ENCODE measurements at regions not wholly inside any gene's neighbourhood (a gene's known extent, or its start where the extent isn't known, plus 50 kb on each side); places are given as distances from the start of the nearest gene placed in this dataset.
"Not testable (repeated sequence)": the region's sequence is repeated elsewhere in the genome, so short reads cannot be mapped to it uniquely, and the experiment has no call there.

GRCh38 chr1:19552291-19553010, 67.1 kb upstream of the CAPZB start:
- no peak for TF ChIP-seq CTCF (IDR thresholded peaks at IDR 0.05; ENCODE audit: unreplicated experiment)
- no peaks in the 10 kb centered on the region for H3K4me1 Mint-ChIP-seq (ENCODE audit: unreplicated experiment)
- peak overlapping the region; percentile 7 for H3K4me3 Mint-ChIP-seq (ENCODE audit: unreplicated experiment)
- DNase-seq (ENCODE audit: low spot score): no peak
- no peak overlapping the region for H3K27ac Mint-ChIP-seq (ENCODE audit: unreplicated experiment)
- peaks cover 15% of the 10 kb centered on the region for H3K9me3 Mint-ChIP-seq (ENCODE audit: unreplicated experiment)
- peaks cover 8% of the 10 kb centered on the region for H3K36me3 Mint-ChIP-seq (ENCODE audit: low read depth, unreplicated experiment)
- H3K27me3 Mint-ChIP-seq (ENCODE audit: unreplicated experiment): peaks cover 12% of the 10 kb centered on the region

GRCh38 chr1:19551837-19552236, 66.5 kb upstream of the CAPZB start:
- not testable (repeated sequence) for H3K36me3 Mint-ChIP-seq (ENCODE audit: low read depth, unreplicated experiment); H3K4me3 Mint-ChIP-seq (ENCODE audit: unreplicated experiment); H3K4me1 Mint-ChIP-seq (ENCODE audit: unreplicated experiment); H3K27ac Mint-ChIP-seq (ENCODE audit: unreplicated experiment); DNase-seq (ENCODE audit: low spot score)
- Mint-ChIP-seq H3K27me3 (ENCODE audit: unreplicated experiment) (peaks cover 12% of the 10 kb centered on the region), H3K9me3 (ENCODE audit: unreplicated experiment) (peaks cover 15% of the 10 kb centered on the region)

GRCh38 chr1:19550437-19550836, 65.1 kb upstream of the CAPZB start:
- H3K9me3 Mint-ChIP-seq (ENCODE audit: unreplicated experiment): peaks cover 15% of the 10 kb centered on the region
- H3K27ac Mint-ChIP-seq (ENCODE audit: unreplicated experiment); H3K4me1 Mint-ChIP-seq (ENCODE audit: unreplicated experiment); DNase-seq (ENCODE audit: low spot score); H3K4me3 Mint-ChIP-seq (ENCODE audit: unreplicated experiment): not testable (repeated sequence)
- H3K36me3 Mint-ChIP-seq (ENCODE audit: low read depth, unreplicated experiment): peaks cover 10% of the 10 kb centered on the region
- peaks cover 12% of the 10 kb centered on the region for H3K27me3 Mint-ChIP-seq (ENCODE audit: unreplicated experiment)

- Mint-ChIP-seq H3K27ac (ENCODE audit: unreplicated experiment) (no peak overlapping the region), H3K4me1 (ENCODE audit: unreplicated experiment) (no peaks in the 10 kb centered on the region), H3K9me3 (ENCODE audit: unreplicated experiment) (peaks cover 9% of the 10 kb centered on the region), H3K36me3 (ENCODE audit: low read depth, unreplicated experiment) (peaks cover 11% of the 10 kb centered on the region), H3K4me3 (ENCODE audit: unreplicated experiment) (peak overlapping the region; percentile 42), H3K27me3 (ENCODE audit: unreplicated experiment) (peaks cover 10% of the 10 kb centered on the region)
- no peak for TF ChIP-seq CTCF (IDR thresholded peaks at IDR 0.05; ENCODE audit: unreplicated experiment)
- no peak for DNase-seq (ENCODE audit: low spot score)
Measured at GRCh38 chr1:19547814-19548213, 62.5 kb upstream of the CAPZB start.

GRCh38 chr1:19536519-19536918, 51.2 kb upstream of the CAPZB start:
- Mint-ChIP-seq H3K4me1 (ENCODE audit: unreplicated experiment) (peaks cover 4% of the 10 kb centered on the region), H3K9me3 (ENCODE audit: unreplicated experiment) (no peaks in the 10 kb centered on the region), H3K27ac (ENCODE audit: unreplicated experiment) (no peak overlapping the region), H3K4me3 (ENCODE audit: unreplicated experiment) (no peak overlapping the region), H3K27me3 (ENCODE audit: unreplicated experiment) (peaks cover 2% of the 10 kb centered on the region), H3K36me3 (ENCODE audit: low read depth, unreplicated experiment) (peaks cover 5% of the 10 kb centered on the region)
- TF ChIP-seq CTCF (IDR thresholded peaks at IDR 0.05; ENCODE audit: unreplicated experiment): no peak
- DNase-seq (ENCODE audit: low spot score): no peak

- TF ChIP-seq CTCF (IDR thresholded peaks at IDR 0.05; ENCODE audit: unreplicated experiment): no peak
- H3K4me3 Mint-ChIP-seq (ENCODE audit: unreplicated experiment): no peak overlapping the region
- H3K9me3 Mint-ChIP-seq (ENCODE audit: unreplicated experiment): no peaks in the 10 kb centered on the region
- peaks cover 4% of the 10 kb centered on the region for H3K4me1 Mint-ChIP-seq (ENCODE audit: unreplicated experiment)
- no peak overlapping the region for H3K27ac Mint-ChIP-seq (ENCODE audit: unreplicated experiment)
- H3K36me3 Mint-ChIP-seq (ENCODE audit: low read depth, unreplicated experiment): peaks cover 5% of the 10 kb centered on the region
- peaks cover 2% of the 10 kb centered on the region for H3K27me3 Mint-ChIP-seq (ENCODE audit: unreplicated experiment)
- no peak for DNase-seq (ENCODE audit: low spot score)
Measured at GRCh38 chr1:19535214-19535613, 49.9 kb upstream of the CAPZB start.
